ENCODE measurements at regions not wholly inside any gene's neighbourhood (a gene's known extent, or its start where the extent isn't known, plus 50 kb on each side); places are given as distances from the start of the nearest gene placed in this dataset.

GRCh38 chr12:124445826-124446225 is 121.6 kb downstream of the NCOR2 start:
- TF ChIP-seq EZH2 (IDR thresholded peaks at IDR 0.05; ENCODE audit: insufficient read depth, poor library complexity, severe bottlenecking) (no peak), EZH2phosphoT487 (IDR thresholded peaks at IDR 0.05; ENCODE audit: insufficient read depth, low read depth) (no peak)

All from GM23248 (cell line).